Type B pancreatic cell (in vitro differentiated cells): ENCODE measurements at regions not wholly inside any gene's neighbourhood (a gene's known extent, or its start where the extent isn't known, plus 50 kb on each side); places are given as distances from the start of the nearest gene placed in this dataset.

Source experiments
- DNase-seq: peaks from one replicate; pipeline ENCODE4 v3.0.0; 2021; ENCODE audit warnings: mixed read lengths; ENCODE audit not compliant: unreplicated experiment; ENCODE audit errors: extremely low spot score
- H3K27ac Mint-ChIP-seq: 2 replicates; pipeline ENCODE4 v1.8.0; 2021; ENCODE audit warnings: mild to moderate bottlenecking, mixed read lengths
- H3K27me3 Mint-ChIP-seq: 2 replicates; pipeline ENCODE4 v1.8.0; 2021; ENCODE audit warnings: mixed read lengths
- H3K36me3 Mint-ChIP-seq: 2 replicates; pipeline ENCODE4 v1.8.0; 2021; ENCODE audit warnings: mixed read lengths
- H3K4me1 Mint-ChIP-seq: one replicate; pipeline ENCODE4 v1.8.0; 2021; ENCODE audit warnings: mixed read lengths; ENCODE audit not compliant: unreplicated experiment
- H3K4me3 Mint-ChIP-seq: 2 replicates; pipeline ENCODE4 v1.8.0; 2021; ENCODE audit warnings: mild to moderate bottlenecking, mixed read lengths
- H3K9me3 Mint-ChIP-seq: 2 replicates; pipeline ENCODE4 v1.8.0; 2021; ENCODE audit warnings: mixed read lengths
- TF ChIP-seq, protein P1 (sequence below): fragments of 200-600 bp; sonication (generic); conservative IDR thresholded peaks from 2 replicates; pipeline ENCODE4 v1.5.0; 2021; ENCODE audit warnings: antibody characterized with exemption, mild to moderate bottlenecking

DNA sequence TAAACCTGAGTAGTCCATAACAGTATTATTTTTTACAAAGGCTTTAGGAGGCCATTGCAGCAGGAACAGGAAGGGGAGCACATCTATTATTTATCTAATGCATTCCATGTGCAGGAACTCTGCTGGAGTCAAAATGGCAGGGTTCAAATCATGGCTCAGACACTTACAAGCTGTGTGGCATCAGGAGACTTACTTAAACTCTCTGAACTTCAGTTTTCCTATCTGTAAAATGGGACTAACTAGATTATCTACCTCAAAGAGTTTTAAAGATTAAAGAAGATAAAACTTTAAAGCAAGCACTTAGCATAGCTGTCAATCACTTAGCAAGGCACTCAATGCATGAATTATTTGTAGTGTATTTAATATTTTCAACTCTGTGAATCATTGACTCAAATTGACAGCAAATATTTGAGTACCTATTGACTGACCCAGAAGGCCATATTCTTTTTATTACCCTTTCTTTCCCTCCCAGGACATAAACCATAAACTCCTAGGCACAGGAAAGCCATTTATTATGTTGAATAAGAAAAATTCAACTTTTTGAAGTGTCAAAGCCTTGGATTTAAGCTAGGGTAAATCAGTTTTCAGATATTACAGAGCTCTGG, 115.8 kb upstream of the FAM204A start:
- no peak for DNase-seq
- Mint-ChIP-seq H3K36me3 (no peaks in the 10 kb centered on the region), H3K9me3 (no peaks in the 10 kb centered on the region)

DNA sequence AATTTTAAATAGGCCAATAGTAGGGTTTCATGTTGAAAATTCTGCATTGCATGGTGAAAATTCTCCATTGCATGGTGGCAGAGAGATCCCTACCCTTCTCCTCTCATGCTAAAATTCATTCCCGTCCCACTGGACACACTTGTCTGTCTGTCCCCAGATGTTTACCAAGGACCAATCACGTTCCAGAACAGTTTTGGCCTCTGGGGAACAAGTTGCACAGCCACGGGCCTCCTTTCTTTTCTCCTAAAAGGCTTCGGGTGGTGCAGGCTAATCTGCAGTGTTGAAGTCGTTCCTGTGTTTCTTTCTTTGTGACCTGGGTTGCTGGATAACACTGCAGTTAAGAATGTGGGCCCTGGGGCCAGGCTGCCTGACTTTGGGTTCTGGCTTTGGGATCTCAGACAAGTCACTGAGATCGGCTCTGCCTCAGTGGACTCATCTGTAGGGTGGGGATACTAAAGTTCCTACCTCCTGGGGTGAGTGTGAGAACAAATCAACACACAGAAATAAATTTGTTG, 113.1 kb upstream of the FAM204A start:
- H3K27ac Mint-ChIP-seq = no peak overlapping the region
- peaks cover 17% of the 10 kb centered on the region for H3K4me1 Mint-ChIP-seq
- no peak for DNase-seq
- H3K36me3 Mint-ChIP-seq = no peaks in the 10 kb centered on the region
- TF ChIP-seq, protein P1, sequence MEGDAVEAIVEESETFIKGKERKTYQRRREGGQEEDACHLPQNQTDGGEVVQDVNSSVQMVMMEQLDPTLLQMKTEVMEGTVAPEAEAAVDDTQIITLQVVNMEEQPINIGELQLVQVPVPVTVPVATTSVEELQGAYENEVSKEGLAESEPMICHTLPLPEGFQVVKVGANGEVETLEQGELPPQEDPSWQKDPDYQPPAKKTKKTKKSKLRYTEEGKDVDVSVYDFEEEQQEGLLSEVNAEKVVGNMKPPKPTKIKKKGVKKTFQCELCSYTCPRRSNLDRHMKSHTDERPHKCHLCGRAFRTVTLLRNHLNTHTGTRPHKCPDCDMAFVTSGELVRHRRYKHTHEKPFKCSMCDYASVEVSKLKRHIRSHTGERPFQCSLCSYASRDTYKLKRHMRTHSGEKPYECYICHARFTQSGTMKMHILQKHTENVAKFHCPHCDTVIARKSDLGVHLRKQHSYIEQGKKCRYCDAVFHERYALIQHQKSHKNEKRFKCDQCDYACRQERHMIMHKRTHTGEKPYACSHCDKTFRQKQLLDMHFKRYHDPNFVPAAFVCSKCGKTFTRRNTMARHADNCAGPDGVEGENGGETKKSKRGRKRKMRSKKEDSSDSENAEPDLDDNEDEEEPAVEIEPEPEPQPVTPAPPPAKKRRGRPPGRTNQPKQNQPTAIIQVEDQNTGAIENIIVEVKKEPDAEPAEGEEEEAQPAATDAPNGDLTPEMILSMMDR = no peak
- peaks cover 13% of the 10 kb centered on the region for H3K27me3 Mint-ChIP-seq
- no peaks in the 10 kb centered on the region for H3K9me3 Mint-ChIP-seq
- H3K4me3 Mint-ChIP-seq = no peak overlapping the region

More for the DNA sequence above, 115.8 kb upstream of the FAM204A start:
- Mint-ChIP-seq H3K27me3 (peaks cover 27% of the 10 kb centered on the region), H3K4me3 (no peak overlapping the region), H3K4me1 (peaks cover 17% of the 10 kb centered on the region), H3K27ac (no peak overlapping the region)
- TF ChIP-seq, protein P1 = no peak

DNA sequence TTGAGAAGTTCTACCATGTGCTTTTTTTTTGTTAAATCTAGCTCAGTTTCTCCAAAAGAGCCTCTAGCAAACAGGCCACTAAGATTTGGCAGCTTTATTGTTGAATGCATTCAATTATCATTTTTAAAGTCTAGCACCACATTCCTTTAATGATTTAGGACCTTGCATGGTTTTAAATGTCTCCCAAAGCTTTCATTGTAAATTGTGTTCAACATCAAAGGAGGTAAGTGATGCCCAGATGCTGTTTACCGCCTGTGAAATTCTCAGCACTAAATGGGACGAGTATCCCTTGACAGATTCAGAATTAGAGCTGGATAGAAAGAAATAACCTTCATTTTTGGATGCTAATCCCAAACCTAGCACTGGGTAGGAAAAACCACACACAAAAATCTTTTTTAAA, 112.1 kb upstream of the FAM204A start:
- no peaks in the 10 kb centered on the region for H3K36me3 Mint-ChIP-seq
- DNase-seq = no peak
- peaks cover 12% of the 10 kb centered on the region for H3K4me1 Mint-ChIP-seq
- H3K9me3 Mint-ChIP-seq = no peaks in the 10 kb centered on the region
- H3K27me3 Mint-ChIP-seq = peaks cover 12% of the 10 kb centered on the region
- H3K4me3 Mint-ChIP-seq = no peak overlapping the region
- H3K27ac Mint-ChIP-seq = no peak overlapping the region
- TF ChIP-seq, protein P1 = no peak

DNA sequence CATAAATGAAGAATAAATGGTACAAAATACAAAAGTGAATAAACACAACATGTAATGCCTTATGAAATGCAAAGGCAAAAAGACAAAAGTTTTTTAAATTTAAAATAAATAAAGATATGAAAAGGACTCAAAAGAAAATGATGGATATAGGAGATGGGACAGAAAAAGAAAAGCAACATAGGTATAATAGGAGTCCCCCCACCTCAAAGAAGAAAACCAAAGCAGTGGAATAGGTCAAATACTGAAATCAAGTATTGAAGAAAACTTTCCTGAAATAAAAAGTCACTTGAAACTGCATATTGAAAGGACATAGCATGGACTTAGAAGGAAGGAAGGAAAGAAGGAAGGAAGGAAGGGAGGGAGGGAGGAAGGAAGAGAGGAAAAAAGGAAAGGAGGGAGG, 110.0 kb upstream of the FAM204A start:
- no peak overlapping the region for H3K4me3 Mint-ChIP-seq
- peaks cover 8% of the 10 kb centered on the region for H3K4me1 Mint-ChIP-seq
- peaks cover 19% of the 10 kb centered on the region for H3K27me3 Mint-ChIP-seq
- no peak for DNase-seq
- no peak overlapping the region for H3K27ac Mint-ChIP-seq
- H3K36me3 Mint-ChIP-seq = no peaks in the 10 kb centered on the region
- TF ChIP-seq, protein P1 = no peak
- no peaks in the 10 kb centered on the region for H3K9me3 Mint-ChIP-seq

DNA sequence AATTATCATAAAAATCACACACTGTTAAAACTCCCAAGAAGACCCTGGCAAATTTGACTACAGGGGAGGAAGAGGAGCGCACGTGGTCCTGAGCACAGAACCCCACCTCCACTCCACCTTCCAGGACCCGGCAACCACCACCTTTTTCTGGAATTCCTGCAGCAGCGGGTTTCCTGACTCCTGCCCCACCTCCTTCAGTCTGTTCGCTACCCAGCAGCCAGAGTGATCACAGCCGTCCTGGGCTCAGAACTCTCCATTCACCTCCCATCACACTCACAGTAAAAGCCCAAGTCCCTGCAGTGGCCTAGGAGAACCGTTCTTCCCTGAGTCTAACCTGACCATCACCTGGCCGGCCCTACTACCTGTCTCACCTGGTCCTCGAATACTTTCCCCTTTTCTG, 107.4 kb upstream of the FAM204A start:
- DNase-seq = no peak
- Mint-ChIP-seq H3K27ac (no peak overlapping the region), H3K36me3 (no peaks in the 10 kb centered on the region), H3K9me3 (no peaks in the 10 kb centered on the region), H3K4me3 (no peak overlapping the region), H3K27me3 (peaks cover 19% of the 10 kb centered on the region), H3K4me1 (peaks cover 4% of the 10 kb centered on the region)
- TF ChIP-seq, protein P1 = no peak
